Inflammatory macrophage treated with lipopolysaccharide for 4 hours (primary cell): ENCODE measurements at regions not wholly inside any gene's neighbourhood (a gene's known extent, or its start where the extent isn't known, plus 50 kb on each side); places are given as distances from the start of the nearest gene placed in this dataset.
"Not testable (repeated sequence)": the region's sequence is repeated elsewhere in the genome, so short reads cannot be mapped to it uniquely, and the experiment has no call there.

Source experiments
- DNase-seq: peaks from one replicate; pipeline ENCODE4 v3.0.0-alpha.2; 2020

DNA sequence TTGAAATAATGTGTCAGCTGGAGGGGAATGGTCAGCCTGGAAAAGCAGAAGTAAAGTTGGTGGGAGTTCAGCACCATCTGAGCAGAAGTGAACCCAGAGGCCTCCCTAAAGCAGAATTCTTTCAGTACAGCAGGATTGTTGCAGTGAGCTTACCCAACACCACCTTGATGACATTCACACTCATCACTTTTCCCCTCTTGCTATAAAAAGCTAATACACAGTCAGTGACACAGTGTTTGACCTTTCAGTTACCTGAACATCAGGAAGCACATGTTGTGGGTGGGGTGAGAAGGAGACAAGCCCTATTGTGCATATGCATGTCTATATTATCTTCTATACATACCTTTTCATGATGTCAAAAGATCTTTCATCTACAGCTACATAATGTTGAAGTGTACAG lies 624.7 kb upstream of the ZFP42 start:
- DNase-seq = no peak

DNA sequence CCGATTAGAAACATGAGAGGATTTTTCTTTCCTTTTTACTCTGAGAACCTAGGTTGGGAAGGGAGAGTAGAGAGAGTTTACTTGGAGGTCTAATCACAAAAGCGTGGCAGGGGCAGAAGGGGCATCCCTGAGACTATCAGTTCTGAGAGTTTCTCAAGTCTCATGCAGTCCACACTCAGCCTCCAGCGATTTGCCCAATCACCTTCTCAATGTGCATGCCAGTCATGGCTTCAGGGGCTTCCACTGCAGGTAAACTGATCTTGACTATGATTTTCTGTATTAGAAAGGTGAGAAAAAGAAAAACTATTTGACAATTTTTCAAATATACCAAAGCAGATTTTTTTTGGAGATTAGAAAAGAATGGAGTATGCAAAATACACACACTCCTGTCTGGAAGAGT lies 617.1 kb upstream of the ZFP42 start:
- no peak for DNase-seq

DNA sequence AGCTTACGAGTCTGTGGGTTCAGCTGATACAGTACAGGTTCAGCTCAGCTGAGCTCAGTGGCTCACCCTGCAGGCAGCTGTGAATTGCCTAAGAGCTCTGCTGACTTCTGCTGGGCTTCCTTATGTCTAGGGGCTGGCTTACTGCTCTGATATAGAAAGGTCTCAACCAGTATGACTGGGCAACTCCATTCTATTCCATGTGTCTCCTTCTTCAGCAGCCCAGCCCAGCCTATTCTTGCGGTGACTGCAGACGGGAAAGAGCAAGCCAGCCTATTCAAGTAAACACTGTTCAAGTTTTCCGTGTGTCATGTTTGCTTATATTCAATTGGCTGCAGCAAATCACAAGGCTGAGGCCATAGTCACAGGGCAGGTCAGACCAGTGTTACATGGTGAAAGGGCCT lies 615.4 kb upstream of the ZFP42 start:
- DNase-seq = no peak

DNA sequence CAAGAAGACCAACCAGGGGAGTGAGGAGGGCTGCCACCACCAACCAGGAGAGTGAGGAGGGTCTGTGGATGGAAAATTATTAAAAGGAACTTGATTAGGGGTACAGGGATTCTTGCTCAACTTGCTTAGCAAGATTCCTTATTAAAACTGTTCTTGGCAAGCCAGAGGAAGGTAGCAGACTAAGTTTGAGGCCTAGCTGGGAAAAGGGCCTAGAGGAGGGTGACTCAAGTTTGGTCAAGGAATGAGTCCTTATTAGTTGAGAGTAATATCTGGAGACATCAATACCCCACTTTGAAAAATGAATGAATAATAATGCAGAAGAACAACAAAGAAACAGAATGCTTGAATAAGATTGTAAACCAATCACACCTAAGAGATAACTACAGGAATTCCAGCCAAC lies 612.4 kb upstream of the ZFP42 start:
- DNase-seq = no peak

DNA sequence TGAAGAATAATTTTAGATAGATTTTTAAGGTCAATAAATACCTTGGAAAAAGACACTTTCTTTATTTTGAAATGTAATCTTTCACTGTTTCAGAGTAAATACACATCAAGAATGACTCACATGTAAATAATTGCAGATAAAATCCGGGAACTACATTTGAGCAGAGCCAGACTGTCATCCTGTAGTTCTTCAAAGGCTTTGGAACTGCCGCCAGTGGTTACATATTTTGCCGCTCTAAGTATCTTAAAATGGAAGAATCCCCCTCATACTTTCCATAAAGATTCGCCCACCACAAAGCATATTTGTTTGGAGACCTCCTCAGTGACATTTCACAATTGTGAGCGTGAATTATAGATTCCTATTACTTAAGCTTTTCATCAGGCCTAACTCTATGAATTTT lies 607.8 kb upstream of the ZFP42 start:
- DNase-seq = no peak

DNA sequence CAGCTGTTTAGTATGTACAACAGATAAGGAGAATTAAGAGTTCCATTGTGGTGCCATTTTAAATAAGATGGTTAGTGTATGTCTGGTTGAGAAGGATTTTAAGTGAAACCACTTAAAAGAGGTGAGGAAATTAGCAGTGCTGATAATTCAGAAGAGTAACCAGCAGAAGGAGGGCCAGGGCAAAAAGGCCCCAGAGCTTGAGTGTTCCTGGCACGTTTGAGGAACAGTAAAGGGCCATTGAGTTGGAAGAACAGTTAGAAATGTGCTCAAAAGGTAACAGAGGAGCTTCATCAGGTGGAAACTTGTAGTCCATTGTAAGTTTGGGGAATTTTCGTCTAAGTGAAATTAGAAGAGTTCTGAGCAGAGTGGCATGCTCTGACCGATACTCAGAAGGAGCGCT lies 606.2 kb upstream of the ZFP42 start:
- DNase-seq = no peak

DNA sequence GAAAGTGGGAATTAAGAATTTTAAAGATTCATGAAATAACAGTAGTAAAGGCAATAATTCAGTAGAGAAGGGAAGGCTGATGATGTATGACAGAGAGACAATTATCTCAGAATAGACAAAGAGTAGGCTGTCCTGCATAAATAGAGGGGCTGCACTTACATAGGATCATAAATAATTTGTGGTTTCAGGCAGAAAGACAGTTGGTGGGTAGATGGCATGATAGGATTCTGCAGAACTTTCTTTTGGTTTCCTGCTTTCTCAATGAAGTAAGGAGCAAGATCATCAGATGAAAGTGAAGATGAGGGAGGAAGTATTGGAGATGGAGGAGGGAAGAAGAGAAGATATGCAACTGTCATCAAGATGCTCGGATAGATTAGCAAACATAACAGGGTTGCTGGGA lies 604.9 kb upstream of the ZFP42 start:
- DNase-seq = no peak

DNA sequence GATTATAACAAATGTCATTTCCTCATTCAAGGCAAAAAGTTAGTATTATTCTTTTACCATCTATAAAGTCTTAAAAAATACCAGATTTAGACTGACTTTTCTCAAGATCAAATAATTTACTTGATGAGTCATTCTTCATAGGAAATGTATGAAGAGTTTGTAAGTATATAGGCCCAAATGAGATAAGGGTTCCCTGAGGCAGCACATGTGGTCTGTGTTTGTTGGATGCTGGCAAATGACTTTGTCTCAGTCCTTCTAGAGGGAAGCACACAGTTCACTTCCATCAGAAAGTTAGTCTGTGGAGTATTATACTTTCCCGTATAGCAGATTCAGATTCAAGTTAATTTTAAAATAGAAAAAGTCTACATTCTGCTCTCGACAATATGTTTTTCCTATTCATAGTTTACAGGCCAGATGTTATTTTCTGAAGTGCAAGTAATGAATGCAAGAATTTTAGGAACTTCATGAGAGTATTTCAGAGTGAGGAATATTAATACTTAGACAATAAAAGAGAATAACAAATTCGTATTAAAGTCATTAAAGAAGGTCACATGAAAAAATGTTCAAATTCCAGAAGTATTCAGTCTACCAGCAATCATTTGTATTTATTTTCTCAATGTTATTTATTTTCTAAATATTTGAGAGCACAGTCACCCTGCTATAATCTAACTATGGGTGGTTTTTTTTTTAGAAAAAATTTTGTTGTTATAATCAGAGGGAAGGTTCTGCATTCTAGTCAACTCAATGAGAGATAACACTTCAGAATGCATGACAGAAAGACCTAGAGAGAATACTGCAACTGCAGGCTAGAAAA lies 601.8 kb upstream of the ZFP42 start:
- DNase-seq = no peak

DNA sequence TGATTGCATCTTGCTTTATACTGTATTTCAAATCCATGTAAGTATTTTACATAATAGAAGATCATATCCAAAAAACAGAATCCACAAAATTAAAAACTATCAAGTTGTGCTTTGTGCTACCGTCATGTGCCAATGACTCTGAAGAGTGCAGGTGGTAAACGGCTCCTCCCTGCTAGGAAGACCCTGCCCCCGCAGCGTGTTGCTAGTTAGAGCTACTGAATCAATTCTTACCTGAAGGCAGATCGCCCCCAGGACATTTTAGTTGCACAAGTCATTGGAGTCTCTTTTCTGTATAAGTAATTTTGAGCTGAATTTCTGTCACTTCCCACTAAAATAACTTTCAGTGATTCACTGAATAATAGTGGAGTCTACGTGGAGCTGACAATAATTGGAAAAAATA lies 599.5 kb upstream of the ZFP42 start:
- no peak for DNase-seq

DNA sequence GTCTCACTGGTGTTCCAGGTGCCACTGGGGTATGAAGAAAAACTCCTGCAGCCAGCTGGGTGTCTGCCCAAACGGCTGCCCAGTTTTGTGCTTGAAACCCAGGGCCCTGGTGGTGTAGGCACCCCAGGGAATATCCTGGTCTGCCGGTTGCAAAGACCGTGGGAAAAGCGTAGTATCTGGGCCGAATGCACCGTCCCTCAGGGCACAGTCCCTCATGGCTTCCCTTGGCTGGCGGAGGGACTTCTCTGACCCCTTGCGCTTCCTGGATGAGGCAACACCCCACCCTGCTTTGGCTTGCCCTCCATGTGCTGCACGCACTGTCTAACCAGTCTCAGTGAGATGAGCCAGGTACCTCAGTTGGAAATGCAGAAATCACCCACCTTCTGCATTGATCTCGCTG lies 587.1 kb upstream of the ZFP42 start:
- DNase-seq = not testable (repeated sequence)

DNA sequence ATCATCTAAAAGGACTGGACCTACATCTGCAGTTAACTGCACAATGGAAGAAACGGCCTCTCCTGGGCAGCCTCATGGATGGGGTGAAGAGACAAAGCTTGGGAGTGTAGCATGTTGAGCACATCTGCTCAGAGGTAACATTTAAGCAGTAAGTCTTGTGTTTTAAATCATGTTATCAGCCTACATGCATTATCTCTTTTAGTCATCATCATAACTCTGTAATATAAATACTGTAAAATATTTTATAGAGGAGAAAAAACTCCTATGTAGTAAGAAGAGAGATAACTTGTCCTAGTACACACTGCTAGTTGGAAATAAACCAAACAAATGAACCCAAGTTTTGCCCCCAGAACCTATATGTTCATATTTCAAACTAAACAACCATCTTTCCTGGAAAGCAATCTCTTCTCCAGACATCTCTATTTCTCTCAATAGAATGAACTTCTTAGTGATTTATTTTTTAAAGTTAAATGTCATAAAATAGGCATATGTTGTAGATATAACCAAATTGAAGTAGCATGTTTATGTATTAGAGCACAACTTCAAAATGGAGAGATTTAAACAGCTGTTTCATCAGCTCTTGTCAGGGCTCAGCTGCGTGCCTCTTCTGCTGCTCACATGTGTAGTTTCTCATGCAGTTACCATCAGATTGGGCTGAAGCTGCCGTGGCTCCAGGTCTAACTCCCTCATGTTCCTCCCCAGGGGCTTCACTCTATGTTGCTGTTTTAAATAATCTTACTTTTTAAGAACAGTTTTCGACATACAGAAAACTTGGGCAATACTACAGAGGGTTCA lies 581.8 kb upstream of the ZFP42 start:
- DNase-seq = no peak

DNA sequence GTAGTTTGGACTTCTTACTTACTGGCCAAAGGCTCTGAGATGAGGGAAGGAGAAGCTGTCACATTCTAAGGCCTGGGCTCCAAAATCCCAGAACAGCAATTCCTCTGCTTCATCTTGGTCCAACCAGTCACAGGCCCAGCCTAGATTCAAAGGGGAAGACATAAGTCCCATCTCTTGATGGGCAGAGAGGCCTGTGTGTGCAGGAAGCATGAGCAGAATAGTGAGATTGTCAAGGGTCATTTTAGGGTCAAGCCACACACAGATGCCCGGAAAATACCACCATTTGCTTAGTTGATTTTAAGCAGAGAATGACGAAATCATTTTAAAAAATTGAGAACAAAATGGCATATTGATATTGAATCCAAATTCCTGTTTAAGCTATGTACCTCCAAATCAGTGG lies 580.9 kb upstream of the ZFP42 start:
- no peak for DNase-seq

DNA sequence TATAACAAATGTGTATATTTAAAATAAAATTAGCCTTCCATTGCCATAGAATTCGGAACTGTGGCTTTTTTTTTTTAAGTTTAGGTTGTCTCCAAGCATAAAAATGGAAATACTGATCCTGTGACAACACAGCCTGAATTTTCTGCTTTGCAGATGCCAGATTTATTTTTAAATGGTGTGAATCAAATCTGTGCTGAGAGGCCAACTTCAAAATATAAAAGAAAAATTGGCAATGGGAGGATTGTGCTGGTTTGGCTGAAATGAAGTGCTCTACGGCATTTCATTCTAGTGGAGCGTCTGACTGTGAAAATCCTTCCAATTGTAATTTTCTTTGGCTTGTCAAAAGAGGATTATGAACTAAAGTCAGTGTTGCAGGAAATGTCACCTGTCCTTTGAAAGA lies 580.3 kb upstream of the ZFP42 start:
- DNase-seq = no peak

DNA sequence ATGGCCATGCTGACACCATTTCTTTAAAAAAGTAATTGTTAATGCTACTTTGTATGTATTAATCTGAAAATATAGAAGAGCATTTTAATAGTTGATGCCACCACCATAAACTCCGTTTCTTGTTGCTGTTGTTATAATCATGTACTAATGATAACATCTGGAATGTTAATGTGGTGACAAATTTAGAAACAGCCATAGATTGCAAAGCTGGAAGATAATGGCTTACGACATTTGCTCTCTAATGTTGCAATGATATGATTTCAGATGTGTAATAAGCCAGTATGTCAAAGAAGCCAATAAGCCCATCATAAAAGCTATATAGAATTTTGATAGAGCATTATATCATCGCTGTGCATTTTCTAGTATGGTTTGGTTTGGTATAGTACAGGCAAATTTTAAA lies 579.4 kb upstream of the ZFP42 start:
- DNase-seq = no peak

DNA sequence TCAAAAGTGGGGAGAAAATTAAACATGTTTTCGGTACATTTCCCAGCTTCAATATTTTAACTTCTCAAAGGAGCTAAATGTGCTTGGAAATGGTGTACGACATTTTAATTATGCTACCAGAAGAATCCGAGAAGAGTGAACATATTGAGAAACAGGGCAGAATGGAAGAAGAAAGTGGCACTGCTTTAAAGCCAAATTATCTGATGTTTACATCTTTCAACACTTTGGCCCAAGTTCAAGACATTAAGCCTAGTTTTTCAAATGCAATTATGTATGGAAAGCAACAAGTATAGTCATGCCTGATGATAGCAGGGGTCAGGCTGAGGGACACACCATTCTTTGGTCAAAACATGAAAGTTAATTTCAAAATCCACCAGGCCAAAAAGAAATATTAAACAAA lies 577.9 kb upstream of the ZFP42 start:
- no peak for DNase-seq

DNA sequence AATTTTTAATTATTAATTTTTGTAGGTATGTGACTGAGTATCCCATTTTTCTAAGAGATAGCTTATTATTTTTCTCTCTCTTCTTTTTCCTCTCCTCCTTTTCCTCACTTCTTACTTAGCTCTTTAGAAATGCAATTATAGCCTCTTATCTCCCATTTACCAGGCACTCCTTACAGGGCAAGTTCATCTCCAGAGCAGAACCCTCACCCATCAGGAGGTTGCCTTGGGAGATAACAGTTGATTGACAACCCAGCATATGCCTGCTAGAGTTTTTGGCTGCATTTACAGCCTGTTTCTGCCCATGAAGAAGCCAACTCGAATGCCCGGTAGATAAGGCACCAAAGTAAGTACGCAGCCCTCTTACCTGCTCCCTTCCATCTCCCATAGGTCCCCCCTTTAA lies 572.9 kb upstream of the ZFP42 start:
- no peak for DNase-seq

DNA sequence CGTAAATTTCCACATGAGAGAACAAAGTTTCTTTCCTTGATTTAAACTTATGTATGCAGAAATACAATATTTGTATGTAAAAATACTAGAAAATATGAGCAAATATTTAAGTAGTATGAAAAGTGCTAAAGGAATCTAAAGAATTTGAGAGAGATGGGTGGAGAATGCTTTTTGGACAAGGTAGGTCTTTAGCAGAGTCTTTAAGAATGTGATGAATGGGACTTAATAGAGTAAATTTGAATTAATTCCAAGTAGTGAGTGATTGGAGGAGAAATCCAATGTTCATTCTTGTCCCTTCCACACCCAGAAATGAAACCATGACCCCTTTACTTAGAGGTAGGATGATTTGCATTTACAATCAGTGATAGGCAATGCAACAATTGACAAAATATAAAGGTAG lies 570.9 kb upstream of the ZFP42 start:
- DNase-seq = no peak

DNA sequence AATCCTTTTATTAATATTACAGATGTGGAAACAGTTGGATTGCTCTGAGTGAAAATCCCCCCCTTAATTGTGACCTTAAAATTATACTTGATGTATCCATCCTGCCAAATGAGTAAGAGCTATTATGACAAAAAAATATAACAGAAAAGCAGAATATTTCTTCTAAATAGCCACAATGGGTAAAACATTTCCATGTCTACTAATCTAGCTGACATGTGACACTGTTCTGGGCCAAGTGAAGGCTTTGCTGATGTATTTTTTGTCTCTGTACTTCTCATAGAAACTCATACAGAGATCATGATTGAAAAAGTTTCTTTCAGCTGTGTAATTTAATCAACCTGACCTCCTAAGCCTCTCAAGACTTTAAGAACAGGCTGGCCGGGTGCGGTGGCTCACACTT lies 569.1 kb upstream of the ZFP42 start:
- DNase-seq = no peak

DNA sequence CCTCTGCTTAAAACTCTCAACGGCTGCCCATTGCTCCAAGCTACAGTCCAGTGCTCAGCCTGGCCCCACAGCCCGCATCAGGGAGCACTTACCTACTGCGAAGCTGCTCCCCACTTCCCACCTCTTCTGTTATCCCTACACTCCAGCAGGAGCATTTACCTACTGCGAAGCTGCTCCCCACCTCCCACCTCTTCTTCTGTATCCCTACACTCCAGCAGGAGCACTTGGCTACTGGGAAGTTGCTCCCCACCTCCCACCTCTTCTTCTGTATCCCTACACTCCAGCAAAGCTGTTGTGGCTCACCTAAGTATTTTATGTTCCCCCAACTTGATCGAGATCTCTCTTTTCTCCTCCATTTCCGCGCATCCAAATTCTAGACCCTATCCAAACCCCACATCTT lies 563.3 kb upstream of the ZFP42 start:
- DNase-seq = no peak

DNA sequence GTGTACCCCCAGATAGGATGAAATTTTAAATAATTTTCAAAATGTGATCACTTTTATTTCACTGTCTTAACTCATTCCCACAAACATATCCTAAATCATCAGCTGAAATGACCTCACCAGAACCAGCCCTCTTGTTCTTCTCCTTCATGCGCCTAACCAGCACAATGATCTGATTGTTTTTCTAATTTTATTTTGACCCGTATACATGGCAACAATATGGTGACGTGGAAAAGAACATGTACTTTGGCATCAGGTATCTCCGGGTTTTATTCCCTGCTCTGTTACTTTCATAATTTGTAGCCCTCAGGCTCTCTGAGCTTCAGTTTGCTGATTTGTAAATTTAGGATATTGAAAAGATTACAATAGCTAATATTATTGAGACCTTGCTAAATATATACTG lies 562.4 kb upstream of the ZFP42 start:
- no peak for DNase-seq

DNA sequence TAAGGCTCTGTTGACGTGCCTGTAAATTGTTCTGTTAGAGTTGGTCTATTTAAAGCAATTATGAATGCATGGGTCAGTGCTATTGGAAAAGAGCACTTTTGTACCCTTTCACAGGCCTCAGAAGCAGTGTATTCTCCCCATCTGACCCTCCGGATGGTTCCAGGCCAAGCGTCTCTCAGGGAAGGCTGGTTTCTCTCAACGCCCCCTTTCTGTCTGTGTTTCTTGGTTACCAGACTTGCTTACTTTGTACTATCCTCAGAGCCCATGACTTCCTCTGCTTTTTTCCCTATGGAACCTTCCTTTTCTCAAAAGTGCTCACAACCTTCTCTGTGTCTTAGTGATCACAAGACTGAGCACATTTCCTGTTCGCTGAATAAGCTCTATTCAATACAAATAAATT lies 559.3 kb upstream of the ZFP42 start:
- no peak for DNase-seq

DNA sequence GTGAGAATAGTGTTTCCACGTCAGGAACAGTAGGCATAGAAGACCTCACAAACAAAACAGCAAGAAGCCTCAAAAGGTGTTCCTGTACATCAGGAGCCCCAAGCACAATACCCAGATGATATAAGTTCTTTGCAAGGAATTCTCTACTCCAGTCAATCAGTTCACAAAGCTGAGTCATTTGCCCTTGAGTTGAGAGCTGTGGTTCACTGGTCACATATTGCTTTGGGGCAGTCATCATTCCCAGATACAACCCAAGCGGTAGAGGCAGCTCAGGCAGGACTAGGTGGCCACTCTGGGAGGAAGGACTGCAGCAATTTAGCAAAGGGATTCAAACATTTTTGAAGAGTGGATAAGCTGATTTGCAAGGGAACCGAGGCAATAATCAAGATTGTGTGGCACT lies 551.5 kb upstream of the ZFP42 start:
- DNase-seq = no peak

DNA sequence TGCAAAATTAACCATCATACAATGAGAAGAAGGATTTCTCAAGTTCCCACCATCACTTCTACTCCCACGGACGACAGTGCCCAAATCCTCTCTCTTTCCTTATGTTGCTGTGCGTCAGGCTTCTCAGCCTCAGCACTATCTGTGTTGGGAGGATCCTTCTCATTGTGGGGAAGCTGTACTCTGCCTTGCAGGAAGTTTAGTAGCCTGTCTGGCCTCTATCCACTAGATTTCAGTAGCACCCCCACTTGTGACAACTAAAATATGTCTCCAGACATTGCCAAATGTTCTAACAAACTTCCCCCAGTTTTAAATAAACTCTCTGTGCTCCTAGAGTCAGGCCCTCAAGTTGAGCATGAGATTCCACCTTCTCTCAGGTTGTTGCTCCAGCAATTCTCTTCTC lies 545.9 kb upstream of the ZFP42 start:
- DNase-seq = no peak

DNA sequence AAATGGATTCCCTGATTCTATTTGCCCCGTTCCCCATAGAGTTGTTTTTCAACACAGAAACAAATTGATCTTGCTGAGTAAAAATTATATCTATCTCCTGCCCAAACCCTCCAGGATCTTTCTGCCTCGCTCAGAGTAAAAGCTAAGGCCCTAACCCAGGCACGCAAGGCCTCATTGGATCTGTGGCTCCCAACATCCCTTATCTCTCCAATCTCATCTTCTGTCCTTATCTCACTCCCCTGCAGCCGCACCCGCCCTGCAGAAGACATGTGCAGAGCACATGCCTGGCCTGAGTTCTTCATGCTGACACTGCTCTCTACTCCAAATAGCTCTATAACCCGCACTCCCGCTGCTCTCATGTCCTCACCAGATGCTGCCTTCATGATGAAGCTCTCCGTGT lies 543.8 kb upstream of the ZFP42 start:
- no peak for DNase-seq

DNA sequence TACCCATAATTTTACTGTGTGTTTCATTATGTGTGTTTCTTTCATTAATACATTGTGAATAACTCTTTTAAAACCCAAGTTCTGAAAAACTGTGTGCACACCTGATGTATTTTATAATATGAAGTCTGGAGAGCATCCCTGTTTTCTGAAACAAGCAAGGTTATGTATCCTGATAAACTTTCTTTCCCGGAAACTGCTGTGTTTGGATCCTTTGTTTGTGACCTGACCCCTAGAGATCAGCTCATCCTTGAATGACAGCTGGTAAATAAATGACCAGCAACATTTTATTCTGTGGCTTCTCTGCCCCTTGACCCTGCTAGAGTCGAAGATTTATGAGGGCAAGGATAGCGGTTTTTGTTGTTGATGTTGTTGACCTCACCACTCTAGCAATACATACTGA lies 535.6 kb upstream of the ZFP42 start:
- DNase-seq = no peak
